CD14-positive monocyte (primary cell): ENCODE measurements at regions not wholly inside any gene's neighbourhood (a gene's known extent, or its start where the extent isn't known, plus 50 kb on each side); places are given as distances from the start of the nearest gene placed in this dataset.

Source experiments
- DNase-seq, 3 donors: peaks; one replicate each; pipeline ENCODE4 v3.0.0-alpha.2; 2011 to 2022
- H2AFZ ChIP-seq: 2 replicates; pipeline ENCODE4 v1.6.0; 2012; ENCODE audit warnings: mild to moderate bottlenecking, low read depth, low read length, inconsistent platforms; ENCODE audit not compliant: insufficient read depth, poor library complexity, severe bottlenecking
- H3K27ac ChIP-seq, 2 donors: 1 replicate in 1 of 2; 2 replicates in 1 of 2; pipeline ENCODE4 v1.5.1; 2012 to 2013; ENCODE audit warnings: low read length in 2 of 2, control low read depth in 1 of 2, inconsistent platforms in 1 of 2, low read depth in 1 of 2, mild to moderate bottlenecking in 1 of 2
- H3K27me3 ChIP-seq, 2 donors: one replicate each; pipeline versions ENCODE4 v1.6.0 to v1.6.1; 2011 to 2013; ENCODE audit warnings: low read length in 2 of 2; ENCODE audit not compliant: control insufficient read depth in 2 of 2, insufficient read depth in 2 of 2
- H3K36me3 ChIP-seq, 2 donors: replicated peaks in 1 of 2; 1 replicate in 1 of 2; 2 replicates in 1 of 2; pipeline versions ENCODE4 v1.5.1 to v1.6.1; 2012 to 2013; ENCODE audit warnings: low read length in 2 of 2, control low read depth in 1 of 2, inconsistent platforms in 1 of 2, mild to moderate bottlenecking in 1 of 2; ENCODE audit not compliant: insufficient read depth in 2 of 2, control insufficient read depth in 1 of 2
- H3K4me1 ChIP-seq, 2 donors: 1 replicate in 1 of 2; 2 replicates in 1 of 2; pipeline versions ENCODE4 v1.5.1 to v1.6.1; 2012 to 2013; ENCODE audit warnings: low read length in 2 of 2, control low read depth in 1 of 2, inconsistent platforms in 1 of 2, mild to moderate bottlenecking in 1 of 2, moderate library complexity in 1 of 2; ENCODE audit not compliant: insufficient read depth in 2 of 2, control insufficient read depth in 1 of 2
- H3K4me2 ChIP-seq: replicated peaks from 2 replicates; pipeline ENCODE3; 2012; ENCODE audit warnings: low read length, moderate library complexity, mild to moderate bottlenecking; ENCODE audit not compliant: poor library complexity, severe bottlenecking; ENCODE audit errors: extremely low read depth
- H3K4me3 ChIP-seq, 3 experiments: fragments of 200-600 bp in 1 of 3; sonication (generic) in 1 of 3; replicated peaks in 1 of 3; 1 replicate in 2 of 3; 2 replicates in 1 of 3; pipeline ENCODE4 v1.5.1; 2011 to 2013; ENCODE audit warnings: low read length in 3 of 3, mild to moderate bottlenecking in 3 of 3, control low read depth in 2 of 3, low read depth in 2 of 3, inconsistent platforms in 1 of 3, moderate library complexity in 1 of 3
- H3K79me2 ChIP-seq: 2 replicates; pipeline ENCODE4 v1.6.0; 2012; ENCODE audit warnings: mild to moderate bottlenecking, control low read depth, inconsistent platforms, low read length, moderate library complexity; ENCODE audit not compliant: insufficient read depth
- H3K9ac ChIP-seq: 2 replicates; pipeline ENCODE4 v1.6.0; 2017; ENCODE audit warnings: low read length, mild to moderate bottlenecking; ENCODE audit not compliant: insufficient read depth, poor library complexity, severe bottlenecking
- H3K9me3 ChIP-seq, 2 donors: replicated peaks in 1 of 2; 1 replicate in 1 of 2; 2 replicates in 1 of 2; pipeline versions ENCODE4 v1.5.1 to v1.6.1; 2012 to 2013; ENCODE audit warnings: low read length in 2 of 2, control low read depth in 1 of 2; ENCODE audit not compliant: control insufficient read depth in 1 of 2, insufficient read depth in 1 of 2
- H4K20me1 ChIP-seq: 2 replicates; pipeline ENCODE4 v1.6.0; 2012; ENCODE audit warnings: mild to moderate bottlenecking, low read length, control low read depth, moderate library complexity; ENCODE audit not compliant: insufficient read depth
- H3K27ac Mint-ChIP-seq, 7 donors: one replicate each; pipeline ENCODE4 v1.8.0; 2020; ENCODE audit warnings: mild to moderate bottlenecking in 7 of 7, mixed read lengths in 7 of 7, moderate library complexity in 6 of 7, inconsistent platforms in 2 of 7
- H3K27me3 Mint-ChIP-seq, 3 donors: one replicate each; pipeline ENCODE4 v1.8.0; 2021 to 2022; ENCODE audit warnings: low read depth in 3 of 3, mild to moderate bottlenecking in 3 of 3, mixed read lengths in 3 of 3, moderate library complexity in 3 of 3, inconsistent platforms in 1 of 3
- H3K36me3 Mint-ChIP-seq, 2 donors: one replicate each; pipeline ENCODE4 v1.8.0; 2020; ENCODE audit warnings: mixed read lengths in 2 of 2, inconsistent platforms in 1 of 2, mild to moderate bottlenecking in 1 of 2
- H3K4me1 Mint-ChIP-seq: one replicate; pipeline ENCODE4 v1.8.0; 2020; ENCODE audit warnings: mild to moderate bottlenecking, mixed read lengths
- H3K4me3 Mint-ChIP-seq, 2 donors: one replicate each; pipeline ENCODE4 v1.8.0; 2020; ENCODE audit warnings: mild to moderate bottlenecking in 2 of 2, mixed read lengths in 2 of 2, moderate library complexity in 1 of 2
- H3K9me3 Mint-ChIP-seq, 7 donors: one replicate each; pipeline ENCODE4 v1.8.0; 2020 to 2022; ENCODE audit warnings: mixed read lengths in 7 of 7, mild to moderate bottlenecking in 6 of 7, moderate library complexity in 6 of 7, inconsistent platforms in 2 of 7
- WGBS: methylation state at CpG from one replicate; pipeline ENCODE4 v1.1.5; 2013; ENCODE audit warnings: missing lambda C conversion rate; ENCODE audit not compliant: insufficient coverage; 5-methylcytosine and 5-hydroxymethylcytosine counted together
- intact Hi-C, 2 donors: fragments of 100-400 bp; cut with micrococcal nuclease; formaldehyde crosslinking; loops; one replicate each; pipeline versions ENCODE4 v1.15.0 to v1.15.1; 2023
- TF ChIP-seq, protein P1 (sequence below): fragments of 200-600 bp; IDR thresholded peaks from one replicate; pipeline ENCODE4 v1.8.0; 2022; ENCODE audit warnings: antibody characterized with exemption, mild to moderate bottlenecking

DNA sequence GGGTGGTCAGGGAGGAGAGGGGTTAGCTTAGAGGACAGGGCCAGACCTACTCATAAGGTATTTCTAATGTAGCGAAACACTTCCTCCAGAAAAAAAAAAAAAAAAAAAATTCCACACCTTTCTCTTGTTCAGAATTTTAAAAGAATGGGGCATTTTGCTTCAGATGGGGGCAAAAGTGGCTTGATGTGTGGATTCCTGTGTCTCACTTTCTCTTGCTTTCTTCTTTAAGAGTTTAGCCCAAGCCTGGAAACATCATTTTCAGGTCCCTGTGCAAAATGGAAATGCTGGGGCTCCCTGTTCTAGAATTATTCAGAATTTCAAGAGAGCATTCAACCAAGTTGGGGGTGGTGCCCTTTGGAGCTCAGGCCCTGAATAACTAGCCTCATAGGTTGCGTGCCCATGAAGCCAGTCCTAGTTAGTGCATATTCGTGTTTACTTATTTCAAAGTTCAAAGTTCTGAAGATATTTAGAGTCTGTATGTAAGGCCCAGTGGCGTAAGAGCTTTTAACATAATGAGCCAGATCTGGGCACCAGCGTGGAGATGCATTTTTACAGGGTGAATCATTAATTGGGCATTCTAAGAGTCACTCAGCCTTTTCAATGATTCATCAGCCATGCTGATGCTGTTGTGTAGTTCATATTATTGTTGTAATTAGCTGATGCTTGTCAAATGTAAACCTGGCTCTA lies 104.5 kb downstream of the RPLP1 start:
- peaks cover 1 to 7% (median 2%) of the 10 kb centered on the region in 3 donors for H3K27me3 Mint-ChIP-seq
- intact Hi-C loops, result no loop called here
- H3K4me1 ChIP-seq, result no peaks in the 10 kb centered on the region
- no peaks in the 10 kb centered on the region for H4K20me1 ChIP-seq
- H3K4me2 ChIP-seq, result no peak overlapping the region
- H3K4me1 Mint-ChIP-seq, result no peaks in the 10 kb centered on the region
- no peak overlapping the region for H3K4me3 Mint-ChIP-seq
- no peak for DNase-seq
- no peak overlapping the region for H3K27ac Mint-ChIP-seq
- H3K27ac ChIP-seq, result no peak overlapping the region
- H3K9me3 ChIP-seq, result peaks cover 5 to 9% of the 10 kb centered on the region in 2 donors
- TF ChIP-seq, protein P1, sequence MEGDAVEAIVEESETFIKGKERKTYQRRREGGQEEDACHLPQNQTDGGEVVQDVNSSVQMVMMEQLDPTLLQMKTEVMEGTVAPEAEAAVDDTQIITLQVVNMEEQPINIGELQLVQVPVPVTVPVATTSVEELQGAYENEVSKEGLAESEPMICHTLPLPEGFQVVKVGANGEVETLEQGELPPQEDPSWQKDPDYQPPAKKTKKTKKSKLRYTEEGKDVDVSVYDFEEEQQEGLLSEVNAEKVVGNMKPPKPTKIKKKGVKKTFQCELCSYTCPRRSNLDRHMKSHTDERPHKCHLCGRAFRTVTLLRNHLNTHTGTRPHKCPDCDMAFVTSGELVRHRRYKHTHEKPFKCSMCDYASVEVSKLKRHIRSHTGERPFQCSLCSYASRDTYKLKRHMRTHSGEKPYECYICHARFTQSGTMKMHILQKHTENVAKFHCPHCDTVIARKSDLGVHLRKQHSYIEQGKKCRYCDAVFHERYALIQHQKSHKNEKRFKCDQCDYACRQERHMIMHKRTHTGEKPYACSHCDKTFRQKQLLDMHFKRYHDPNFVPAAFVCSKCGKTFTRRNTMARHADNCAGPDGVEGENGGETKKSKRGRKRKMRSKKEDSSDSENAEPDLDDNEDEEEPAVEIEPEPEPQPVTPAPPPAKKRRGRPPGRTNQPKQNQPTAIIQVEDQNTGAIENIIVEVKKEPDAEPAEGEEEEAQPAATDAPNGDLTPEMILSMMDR, result no peak
- H3K36me3 ChIP-seq, result no peaks in the 10 kb centered on the region
- no peak overlapping the region for H3K9ac ChIP-seq
- peaks cover 0 to under 1% of the 10 kb centered on the region in 2 donors for H3K36me3 Mint-ChIP-seq
- whole genome bisulfite sequencing, result 92% methylated on average over 4 of the region's 5 CpGs
- peaks cover 5 to 11% (median 8%) of the 10 kb centered on the region in 7 donors for H3K9me3 Mint-ChIP-seq
- no peak overlapping the region for H2AFZ ChIP-seq
- no peak overlapping the region for H3K4me3 ChIP-seq
- H3K79me2 ChIP-seq, result no peaks in the 10 kb centered on the region
- no peaks in the 10 kb centered on the region for H3K27me3 ChIP-seq

DNA sequence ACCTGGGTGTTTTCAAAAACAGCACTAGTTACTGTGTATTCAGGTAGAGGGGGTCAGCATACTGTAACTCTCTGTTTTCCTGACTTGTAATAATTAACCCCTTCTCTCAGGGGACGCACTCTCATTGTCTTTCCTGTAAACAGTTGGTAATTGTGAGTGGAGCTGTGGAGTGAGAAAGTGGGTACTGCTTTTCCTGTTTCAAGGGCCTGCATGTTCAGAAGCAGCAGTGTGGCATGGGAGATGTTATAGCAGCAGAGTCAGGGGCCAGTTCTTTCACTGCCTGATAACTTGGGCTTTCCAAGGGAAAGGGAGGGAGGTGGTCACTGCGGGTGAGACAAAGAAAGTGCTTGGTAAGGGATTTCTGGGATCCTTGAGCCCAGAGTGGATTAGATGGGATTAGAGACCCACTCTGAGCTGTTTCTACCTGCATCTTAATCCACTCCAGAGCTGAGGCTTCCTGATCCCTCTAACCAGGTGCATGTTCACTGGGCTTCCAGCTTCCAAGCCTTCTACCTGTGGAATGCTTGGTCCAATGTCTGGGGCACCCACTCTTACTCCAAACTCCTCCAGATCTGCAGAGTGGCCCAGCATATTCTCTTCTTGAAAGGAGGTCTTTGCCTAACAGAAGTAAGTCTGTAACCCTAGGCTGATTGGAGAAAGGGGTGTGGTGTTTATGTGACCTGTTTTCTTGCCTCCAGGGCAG lies 105.2 kb downstream of the RPLP1 start:
- Histone ChIP-seq H2AFZ (no peak overlapping the region), H3K4me2 (no peak overlapping the region), H3K4me3 (no peak overlapping the region), H3K27me3 (no peaks in the 10 kb centered on the region), H3K27ac (no peak overlapping the region), H3K9ac (no peak overlapping the region), H3K4me1 (no peaks in the 10 kb centered on the region), H4K20me1 (no peaks in the 10 kb centered on the region), H3K79me2 (no peaks in the 10 kb centered on the region), H3K9me3 (peaks cover 0 to 2% of the 10 kb centered on the region in 2 donors), H3K36me3 (no peaks in the 10 kb centered on the region)
- H3K9me3 Mint-ChIP-seq, result peaks cover 0 to 5% (median 2%) of the 10 kb centered on the region in 7 donors
- H3K27ac Mint-ChIP-seq, result no peak overlapping the region
- no peaks in the 10 kb centered on the region for H3K4me1 Mint-ChIP-seq
- DNase-seq, result no peak
- H3K36me3 Mint-ChIP-seq, result no peaks in the 10 kb centered on the region
- TF ChIP-seq, protein P1, result no peak
- peaks cover 0 to 7% (median 1%) of the 10 kb centered on the region in 3 donors for H3K27me3 Mint-ChIP-seq
- intact Hi-C loops, result no loop called here
- no CpG with 5 or more reads among the region's 2 CpGs for WGBS
- no peak overlapping the region for H3K4me3 Mint-ChIP-seq
